HG03432 (cell line): ENCODE measurements at regions not wholly inside any gene's neighbourhood (a gene's known extent, or its start where the extent isn't known, plus 50 kb on each side); places are given as distances from the start of the nearest gene placed in this dataset.

ENCODE experiments used
- ATAC-seq: cut with Tn5 transposase; IDR thresholded peaks from one replicate; pipeline ENCODE4 v1.9.1; 2021; ENCODE audit warnings: mild to moderate bottlenecking, moderate library complexity; ENCODE audit not compliant: unreplicated experiment

DNA sequence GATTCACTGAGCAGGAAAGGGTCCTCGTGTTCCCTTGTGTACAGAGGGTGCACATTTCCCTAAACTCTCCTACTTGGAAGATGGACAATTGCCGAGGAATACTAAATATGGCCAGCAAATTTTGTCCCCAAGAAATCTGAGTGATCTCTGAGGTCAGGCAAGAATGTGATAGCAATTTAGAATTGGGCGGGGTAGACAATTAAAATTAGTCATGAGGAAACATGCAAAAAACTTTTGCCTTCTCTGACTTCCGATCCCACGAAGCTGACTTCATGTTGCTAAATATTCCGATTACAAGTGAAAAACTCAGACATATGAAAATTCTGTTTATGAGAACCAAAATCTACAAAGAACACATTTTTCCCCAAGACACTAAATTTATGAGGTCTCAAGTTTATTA lies 453.9 kb upstream of the ZFP42 start:
- no peak for ATAC-seq

DNA sequence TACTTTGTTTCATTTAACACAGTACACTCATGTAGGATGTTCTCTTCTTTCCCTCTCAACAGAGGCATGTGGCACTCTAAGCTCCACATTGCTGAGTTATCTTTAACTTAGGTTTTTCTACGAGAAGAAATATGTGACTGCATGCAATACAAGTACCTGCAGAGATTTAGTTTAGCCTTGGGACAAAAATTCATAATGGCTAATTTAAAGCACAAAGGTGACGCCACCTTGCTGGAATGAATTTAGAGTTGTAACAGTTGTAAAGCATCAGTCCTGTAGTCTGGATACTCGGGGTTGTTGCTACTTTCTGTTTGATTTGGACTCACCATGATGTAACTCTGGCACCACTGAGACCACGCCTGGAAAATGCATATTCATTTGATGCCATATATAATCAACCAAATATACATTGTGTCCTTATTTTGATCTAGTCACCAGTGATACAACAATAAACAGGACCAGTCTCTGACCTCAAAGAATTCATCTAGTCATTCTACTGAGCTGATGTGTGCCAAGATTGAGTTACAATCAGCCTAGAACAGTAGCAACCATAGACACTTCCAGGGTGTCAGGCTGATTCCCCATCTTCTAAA lies 451.0 kb upstream of the ZFP42 start:
- no peak for ATAC-seq

DNA sequence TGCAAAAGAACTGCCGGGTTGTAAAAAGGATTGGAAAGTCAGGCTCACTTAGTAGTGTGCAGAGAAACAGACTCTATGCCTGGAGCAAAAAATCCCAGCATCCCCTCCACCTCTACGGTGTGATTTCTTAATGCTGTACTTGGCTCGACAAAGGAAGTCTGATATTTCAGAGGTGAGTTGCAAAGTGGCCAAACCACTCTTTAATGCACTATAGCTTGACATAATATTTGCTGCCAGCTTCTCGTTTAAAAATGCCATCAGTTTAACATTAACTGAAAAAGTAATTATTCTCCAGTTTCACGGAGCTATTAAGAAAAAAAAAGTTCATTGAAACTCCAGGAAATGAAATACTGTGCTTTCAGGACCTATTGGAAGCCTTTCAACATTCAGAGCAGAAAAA lies 448.3 kb upstream of the ZFP42 start:
- no peak for ATAC-seq

DNA sequence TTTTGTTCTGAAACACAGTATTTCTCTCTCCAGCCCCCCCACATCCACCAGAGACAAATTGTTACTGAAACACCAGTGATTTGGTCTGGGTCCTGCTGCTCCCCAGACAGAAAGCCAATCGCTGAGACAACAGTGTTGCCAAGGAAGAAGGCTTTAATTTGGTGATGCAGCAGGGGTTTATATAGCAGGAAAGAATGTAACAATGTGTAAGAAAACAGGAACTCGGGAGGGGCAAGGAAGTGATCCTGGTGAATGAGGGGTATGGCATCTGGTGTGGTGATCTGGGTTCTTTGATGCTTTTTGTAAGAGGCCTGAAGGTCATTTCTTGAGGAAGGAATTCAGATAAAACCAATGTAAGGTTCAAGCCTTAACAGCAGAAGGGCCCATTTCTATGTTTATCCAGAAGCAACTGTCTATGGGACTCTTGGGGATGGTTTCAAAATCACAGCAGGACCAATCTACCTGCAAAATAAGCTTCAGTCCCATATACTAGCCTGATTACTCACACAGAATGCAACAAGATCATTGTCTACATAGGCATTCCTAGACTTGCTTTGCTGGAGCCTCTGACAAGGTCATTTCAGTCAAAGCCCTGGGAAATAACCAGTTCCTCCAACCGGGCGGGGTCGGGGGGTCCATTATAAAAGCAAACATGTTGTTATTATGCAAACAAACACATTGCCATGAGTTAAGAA lies 445.2 kb upstream of the ZFP42 start:
- ATAC-seq, result no peak

DNA sequence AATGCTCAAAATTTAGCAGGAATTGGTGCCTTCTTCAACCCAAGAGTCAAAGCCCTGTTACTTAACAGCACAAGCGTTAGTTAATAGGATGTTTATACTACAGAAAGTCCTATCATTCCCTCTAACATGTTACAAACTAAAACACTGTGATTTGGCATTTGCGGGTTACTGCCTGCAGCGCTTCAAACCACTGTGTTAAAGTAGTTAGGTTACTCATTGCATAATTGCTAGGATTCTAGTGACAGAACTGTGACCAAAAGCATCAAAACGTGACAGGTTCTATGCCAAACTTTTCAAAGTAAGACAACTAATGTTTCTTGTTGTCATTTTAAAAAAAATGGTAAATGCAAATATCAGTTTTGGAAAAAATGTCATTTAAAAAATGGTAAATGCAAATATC lies 442.8 kb upstream of the ZFP42 start:
- no peak for ATAC-seq

DNA sequence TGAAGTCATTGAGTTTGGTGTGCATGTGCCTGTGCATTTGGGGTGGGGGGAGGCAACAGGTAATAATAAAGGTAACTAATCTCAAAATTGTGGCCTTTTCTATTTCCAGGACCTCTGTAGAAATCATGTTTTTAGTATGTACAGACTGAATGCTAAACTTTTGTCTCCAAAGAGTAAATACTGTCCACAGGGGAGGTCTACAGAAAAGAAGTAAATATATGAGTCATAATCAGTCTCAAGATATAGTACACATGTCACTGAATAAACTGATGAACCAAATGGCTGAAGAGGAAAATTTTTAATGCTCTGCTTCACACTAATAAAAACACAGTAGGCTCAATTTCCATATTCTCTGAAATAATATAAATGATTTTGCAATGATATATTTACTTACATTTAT lies 440.4 kb upstream of the ZFP42 start:
- no peak for ATAC-seq

DNA sequence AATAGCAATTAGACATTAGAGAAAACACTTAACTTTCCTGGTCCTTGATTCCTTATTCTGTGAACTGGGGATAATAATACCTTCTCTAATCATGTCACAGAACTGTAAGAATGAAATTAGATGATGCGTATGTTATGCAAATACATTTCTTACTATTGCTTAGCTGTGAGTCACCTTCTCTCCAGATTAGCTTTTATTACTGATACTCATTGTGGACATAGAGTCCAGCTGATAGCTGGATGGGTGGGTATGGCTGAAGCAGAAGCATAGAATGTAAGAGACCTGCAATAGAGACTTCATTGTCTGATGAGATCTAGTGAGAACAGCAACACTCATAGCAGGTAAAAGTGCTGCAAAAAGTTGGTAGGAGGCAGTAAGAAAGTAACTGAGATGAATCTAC lies 437.2 kb upstream of the ZFP42 start:
- no peak for ATAC-seq

DNA sequence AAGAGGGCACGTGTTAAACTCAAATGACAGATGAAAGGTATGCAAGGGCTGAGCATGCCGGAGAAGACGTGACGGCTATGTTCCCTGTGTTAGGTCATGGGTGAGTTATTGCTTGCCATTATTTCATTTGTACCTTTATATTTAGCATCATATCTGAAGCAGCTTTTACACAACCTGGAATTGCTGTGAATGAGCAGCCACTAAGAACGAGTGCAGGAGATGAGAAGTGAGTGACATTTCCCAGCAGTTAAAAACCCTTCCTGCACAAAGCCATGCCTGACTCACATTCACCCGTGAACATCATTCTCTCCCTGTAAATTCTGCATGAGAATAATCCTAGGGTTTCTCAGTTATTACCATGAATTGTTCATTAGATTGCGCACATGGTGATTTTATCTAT lies 433.2 kb upstream of the ZFP42 start:
- ATAC-seq, result no peak

DNA sequence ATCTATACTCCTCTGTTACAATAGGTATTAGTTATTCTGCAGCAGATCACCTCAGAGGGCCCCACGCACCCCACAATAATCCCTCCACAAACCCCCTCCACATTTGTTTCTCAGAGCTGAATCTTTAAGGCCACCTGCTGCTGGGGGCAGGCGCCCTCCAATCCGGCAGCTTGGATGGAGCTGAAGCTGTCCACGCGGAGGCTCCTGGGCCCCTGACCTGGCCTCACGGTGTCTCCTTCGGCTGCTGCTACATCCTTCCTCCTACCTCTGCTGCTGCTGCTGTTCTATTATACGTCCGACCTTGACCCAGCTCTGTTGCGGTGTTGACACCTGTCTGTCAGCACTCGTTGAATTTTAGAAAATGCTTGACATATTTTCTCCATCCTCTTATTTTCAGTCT lies 430.2 kb upstream of the ZFP42 start:
- no peak for ATAC-seq

DNA sequence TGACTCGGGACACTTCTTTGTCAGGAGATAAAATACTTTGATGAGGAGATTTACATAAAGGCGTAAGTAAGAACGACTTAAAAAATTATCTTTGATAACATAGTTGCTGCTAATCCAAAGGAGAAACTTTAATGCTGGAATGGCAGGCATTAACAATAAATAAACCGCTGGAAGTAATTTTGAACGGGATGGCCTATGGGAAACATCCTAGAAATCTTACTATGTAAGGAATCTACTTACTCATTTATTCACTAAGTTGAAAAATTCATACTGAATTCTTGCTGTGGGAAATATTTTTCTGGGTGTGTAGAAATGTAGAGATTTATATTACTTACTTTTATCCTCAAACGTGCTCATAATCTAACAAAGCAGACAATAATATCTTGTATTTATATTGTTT lies 425.7 kb upstream of the ZFP42 start:
- ATAC-seq, result no peak

DNA sequence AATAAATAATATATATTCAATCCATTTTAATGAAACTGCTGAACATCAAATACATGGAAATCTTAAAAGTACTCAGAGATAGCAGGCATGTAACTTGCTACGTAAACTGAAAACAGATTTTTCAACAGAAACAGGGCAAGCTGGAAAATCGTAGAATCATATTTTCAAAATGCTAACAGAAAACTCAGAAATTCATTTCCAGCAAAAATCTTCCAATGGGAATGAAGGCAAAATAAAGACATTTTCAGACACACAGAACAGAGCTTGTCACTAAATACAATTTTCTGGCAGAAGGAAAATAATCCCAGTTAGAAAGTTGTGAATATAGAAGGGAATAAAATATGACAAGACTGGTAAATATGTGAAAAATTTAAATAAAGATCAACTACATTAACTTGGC lies 419.9 kb upstream of the ZFP42 start:
- ATAC-seq, result no peak

DNA sequence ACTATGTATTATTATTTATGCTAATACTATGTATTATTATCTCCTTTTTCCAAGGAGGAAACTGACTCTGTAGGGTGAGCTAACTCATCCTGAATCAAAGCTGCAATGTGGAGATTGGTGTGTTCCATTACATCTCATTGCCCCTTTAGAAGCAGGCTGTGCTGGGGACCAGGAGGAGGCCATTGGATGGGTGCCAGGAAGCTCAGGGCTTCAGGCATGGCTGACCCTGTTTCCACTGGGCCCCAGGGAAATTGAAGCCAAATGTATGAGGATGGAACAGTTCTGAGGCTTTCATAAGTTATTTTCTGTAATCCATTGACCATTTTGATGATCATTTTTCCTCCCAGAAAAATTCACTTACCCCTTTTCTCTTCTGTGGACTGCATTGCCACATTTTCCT lies 418.8 kb upstream of the ZFP42 start:
- ATAC-seq, result no peak

DNA sequence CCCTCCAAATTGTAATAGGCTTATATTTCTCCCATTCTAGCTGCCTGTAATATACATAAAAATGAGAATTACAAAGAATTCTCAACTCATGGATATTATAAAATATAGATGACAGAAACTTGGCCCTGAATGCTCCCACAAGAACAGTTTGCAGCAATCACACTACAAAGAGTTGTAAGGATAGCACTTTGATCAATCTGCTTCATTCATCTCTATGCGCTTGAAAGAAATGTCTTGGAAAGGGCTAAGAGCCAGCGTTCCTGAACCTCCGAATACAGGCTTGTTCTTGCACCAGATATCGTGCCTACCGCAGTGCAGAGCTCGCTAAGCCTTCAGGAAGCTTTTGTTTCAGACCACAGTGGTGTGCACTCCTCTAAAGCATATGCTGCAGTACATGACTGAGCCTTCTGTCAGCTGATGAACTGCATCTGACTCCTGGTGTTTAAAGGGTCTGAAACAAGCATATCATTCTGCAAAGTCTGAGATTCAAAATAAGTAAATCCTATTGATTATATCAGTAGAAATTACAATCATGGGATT lies 417.6 kb upstream of the ZFP42 start:
- no peak for ATAC-seq

DNA sequence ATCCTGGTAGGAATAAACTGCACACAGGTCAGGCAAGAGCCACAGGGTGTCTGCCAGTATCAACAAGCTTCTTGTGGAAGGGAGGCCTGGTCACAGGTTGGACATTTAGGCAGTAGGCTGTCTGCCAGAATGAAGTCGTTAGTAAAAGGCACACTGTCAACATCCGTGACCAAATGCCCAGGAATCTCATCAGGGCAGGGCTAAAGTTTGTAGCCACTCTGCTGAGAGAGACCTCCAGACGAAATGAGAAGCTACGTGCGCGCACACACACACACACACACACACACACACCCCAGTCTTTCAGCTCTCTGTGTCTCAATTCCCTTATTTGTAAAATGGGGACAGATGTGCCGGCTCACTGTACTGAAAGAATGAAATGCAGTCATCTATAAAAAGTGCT lies 408.7 kb upstream of the ZFP42 start:
- no peak for ATAC-seq

DNA sequence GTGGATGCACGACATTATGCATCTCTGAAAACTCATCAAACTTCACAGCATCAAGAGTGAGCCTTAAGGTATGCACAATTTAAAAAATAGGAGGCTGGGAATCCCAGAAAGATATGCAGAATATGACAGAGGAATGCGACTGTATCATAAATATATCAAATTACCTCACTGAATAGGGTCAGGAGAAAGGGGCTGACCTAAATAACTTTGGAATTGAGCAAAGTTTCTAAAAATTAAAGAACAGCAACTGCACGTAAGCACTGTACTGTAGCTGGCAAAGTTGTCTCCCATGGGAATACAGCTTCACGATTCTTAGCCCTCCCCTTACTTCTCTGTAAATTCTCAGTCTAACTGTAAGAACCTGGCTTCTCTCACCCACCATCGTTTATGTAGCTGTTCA lies 397.4 kb upstream of the ZFP42 start:
- no peak for ATAC-seq

DNA sequence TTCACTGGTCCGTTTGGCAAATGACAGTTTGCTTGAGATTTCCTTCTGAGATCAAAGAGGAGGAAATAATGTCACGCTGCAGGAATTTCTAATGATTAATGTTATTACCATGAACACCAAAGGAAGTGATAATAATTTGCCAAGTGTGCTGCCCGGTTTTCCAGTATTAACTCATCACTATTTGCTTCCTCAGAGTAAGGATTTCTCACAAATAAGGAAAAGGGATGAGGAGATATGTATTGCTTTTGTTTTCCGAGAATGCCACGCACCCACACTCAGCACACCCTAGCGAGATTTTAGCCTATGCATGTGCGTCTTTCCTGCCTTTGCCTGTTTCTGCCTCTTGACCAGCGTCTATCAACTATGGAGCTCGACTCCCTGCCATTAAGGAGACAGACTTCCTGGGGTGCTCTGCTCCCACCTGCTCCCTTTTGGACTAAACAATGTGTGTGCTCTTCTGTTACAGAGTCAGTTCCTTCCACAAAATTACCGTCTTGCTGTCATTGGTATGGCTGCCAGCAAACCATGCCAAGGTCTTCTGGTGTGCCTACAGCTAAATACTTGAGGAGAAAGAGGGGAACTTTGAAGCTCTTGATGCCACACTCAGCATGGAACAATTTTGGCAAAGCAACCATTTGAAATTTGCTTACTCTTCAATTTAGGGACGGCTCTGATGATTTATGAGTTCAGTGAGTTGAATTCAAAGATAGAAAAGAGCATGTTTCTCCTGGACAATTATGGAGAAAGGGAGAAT lies 393.1 kb upstream of the ZFP42 start:
- no peak for ATAC-seq

DNA sequence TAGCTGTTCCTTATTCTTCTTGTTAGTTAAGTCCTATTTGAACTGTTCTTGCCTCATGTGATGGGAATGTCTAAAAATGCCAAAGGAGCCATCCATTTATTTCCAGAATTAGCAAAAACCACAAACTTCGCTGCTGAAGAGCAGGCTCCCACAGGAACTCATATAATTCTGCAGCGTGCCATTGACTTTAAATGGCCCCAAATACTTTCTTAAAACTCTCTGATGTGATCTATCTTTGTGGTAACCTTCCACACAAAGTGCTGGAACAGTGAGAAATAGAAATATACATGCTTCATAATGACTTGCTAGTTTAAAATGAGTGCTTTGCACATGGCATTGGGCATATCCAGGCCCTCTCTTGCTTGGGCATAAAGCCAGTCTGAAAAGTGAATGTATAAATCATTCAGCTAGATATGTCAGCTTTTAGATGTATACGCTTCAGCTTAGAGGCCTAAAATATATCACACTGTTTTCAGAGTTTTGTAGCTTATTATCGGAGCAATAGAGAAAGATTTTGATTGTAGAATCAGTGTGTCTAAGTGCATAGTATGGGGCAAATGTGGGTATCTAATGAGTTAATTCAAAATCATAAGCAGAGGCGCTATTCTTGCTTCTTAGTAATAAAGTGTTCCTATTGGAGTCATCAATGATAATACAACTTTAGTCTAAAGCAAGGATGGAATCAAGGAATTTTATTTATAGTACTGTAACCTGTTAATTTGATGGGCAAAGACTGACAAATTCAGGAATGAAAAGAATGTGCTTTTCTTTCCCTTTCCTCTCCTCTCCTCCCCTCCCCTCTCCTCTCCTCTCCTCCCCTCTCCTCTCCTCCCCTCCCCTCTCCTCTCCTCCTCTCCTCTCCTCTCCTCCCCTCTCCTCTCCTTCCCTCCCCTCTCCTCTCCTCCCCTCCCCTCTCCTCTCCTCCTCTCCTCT lies 392.2 kb upstream of the ZFP42 start:
- ATAC-seq, result no peak

DNA sequence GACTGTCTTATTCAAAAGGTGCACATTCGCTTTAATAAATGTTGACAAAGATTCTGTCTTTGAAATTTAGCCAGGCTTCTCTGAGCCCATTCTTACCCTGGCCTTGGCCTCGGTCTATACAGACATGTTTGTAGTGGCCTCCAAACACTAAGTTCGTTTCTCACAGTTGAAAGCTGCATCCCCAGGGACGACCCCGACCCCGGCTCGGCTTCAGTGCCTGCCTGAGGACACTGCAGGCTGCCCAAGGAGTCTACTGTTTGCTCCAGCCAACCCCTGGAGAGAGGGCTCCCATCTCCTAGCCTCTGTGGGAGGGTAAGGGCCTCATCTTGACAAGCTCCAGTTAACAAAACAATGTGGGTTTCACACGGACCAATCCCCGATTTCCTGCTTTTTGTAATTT lies 390.6 kb upstream of the ZFP42 start:
- ATAC-seq, result no peak

DNA sequence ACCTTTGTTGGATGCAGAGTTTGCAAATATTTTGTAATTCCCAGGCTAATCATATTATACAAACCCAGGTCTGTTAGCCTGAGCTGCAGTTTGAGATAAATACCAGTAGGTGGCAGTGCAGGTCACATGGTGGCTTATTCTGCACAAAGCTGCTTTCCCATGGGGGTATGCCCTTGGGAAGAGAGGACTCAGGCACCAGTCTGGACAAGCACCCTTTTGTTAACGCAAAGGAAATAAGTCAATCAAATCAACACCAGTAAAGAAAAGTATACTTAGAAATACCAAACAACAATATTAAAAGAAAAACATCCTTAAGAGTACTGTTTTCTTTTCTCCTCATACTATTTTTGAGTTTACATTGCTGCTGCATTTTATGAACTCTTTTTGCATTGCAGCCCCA lies 389.0 kb upstream of the ZFP42 start:
- ATAC-seq, result peak; percentile 63

DNA sequence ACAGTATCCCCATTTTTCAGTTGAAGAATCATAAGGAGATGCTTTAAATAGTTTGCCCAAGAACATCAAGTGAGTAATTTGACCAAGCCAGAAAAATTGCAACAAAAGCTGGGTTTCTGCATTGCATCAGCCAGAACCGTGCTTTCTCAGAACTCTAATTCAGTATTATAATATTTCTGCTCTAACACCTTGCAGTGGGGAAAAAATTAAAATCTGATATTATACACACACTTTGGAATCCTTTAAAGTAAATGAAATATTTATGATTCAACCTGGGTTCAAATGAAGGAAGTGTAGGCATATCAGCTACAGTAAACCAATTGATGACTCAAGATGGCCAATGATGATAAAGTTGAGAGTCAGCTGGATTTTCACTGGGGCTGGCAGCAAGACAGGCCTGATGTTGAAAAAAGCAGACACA lies 387.6 kb upstream of the ZFP42 start:
- ATAC-seq, result no peak

DNA sequence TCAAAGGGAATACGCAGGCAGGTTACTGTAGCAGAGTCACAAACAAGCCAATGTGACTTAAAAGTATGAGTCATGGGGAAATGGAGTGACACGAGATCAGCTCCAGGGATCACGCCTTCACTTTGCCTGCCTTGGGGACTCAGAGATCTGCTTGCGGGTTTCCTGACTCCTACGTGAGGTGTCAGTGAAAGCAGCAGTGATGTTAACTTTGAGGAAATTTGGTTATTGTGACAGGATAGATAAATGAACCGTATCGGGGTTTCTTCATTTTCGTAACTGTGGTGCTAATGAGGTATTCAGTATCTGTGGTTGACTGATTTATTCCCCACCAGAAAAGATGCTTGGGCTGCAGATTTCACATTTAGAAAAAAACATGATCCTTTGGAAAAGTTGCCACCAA lies 383.3 kb upstream of the ZFP42 start:
- ATAC-seq, result no peak
